H1 (cell line): ENCODE measurements at regions not wholly inside any gene's neighbourhood (a gene's known extent, or its start where the extent isn't known, plus 50 kb on each side); places are given as distances from the start of the nearest gene placed in this dataset.

Experiments
- CTCF ChIA-PET: fragments of 300-600 bp; sonication (Branson Sonifier 250); formaldehyde crosslinking; loops from one replicate; lab custom pipeline; 2021; ENCODE audit not compliant: partially characterized antibody; lab: Charles Lee
- POLR2A ChIA-PET: fragments of 300-600 bp; sonication (Branson Sonifier 250); formaldehyde crosslinking; loops from one replicate; lab custom pipeline; 2021; ENCODE audit warnings: inconsistent platforms; ENCODE audit not compliant: partially characterized antibody; lab: Charles Lee
- DNase-seq, 2 experiments: peaks; one replicate each; pipeline versions ENCODE4 v3.0.0 to v3.0.0-alpha.2; 2010 to 2022; ENCODE audit warnings: low spot score in 2 of 2, low read depth in 1 of 2, mixed read lengths in 1 of 2
- FAIRE-seq: peaks from 2 replicates; lab custom pipeline; 2011; peaks lifted over from hg19 to GRCh38; lab: Jason Lieb, UNC
- H2AFZ ChIP-seq: 2 replicates; pipeline ENCODE4 v1.8.1; 2012; ENCODE audit warnings: low read length, inconsistent platforms
- H2AK5ac ChIP-seq: 2 replicates; pipeline ENCODE4 v1.6.1; 2013; ENCODE audit warnings: low read depth, low read length
- H2BK120ac ChIP-seq: replicated peaks from 2 replicates; pipeline ENCODE3; 2013; ENCODE audit warnings: low read depth, low read length, inconsistent platforms
- H2BK12ac ChIP-seq: 2 replicates; pipeline ENCODE4 v1.6.1; 2013; ENCODE audit warnings: low read depth, low read length
- H2BK15ac ChIP-seq: 2 replicates; pipeline ENCODE4 v1.6.1; 2013; ENCODE audit warnings: low read length
- H2BK20ac ChIP-seq: 2 replicates; pipeline ENCODE4 v1.6.1; 2013; ENCODE audit warnings: low read length
- H2BK5ac ChIP-seq: 2 replicates; pipeline ENCODE4 v1.6.1; 2013; ENCODE audit warnings: low read depth, low read length
- H3K14ac ChIP-seq: 2 replicates; pipeline ENCODE4 v1.6.1; 2013; ENCODE audit warnings: inconsistent platforms; ENCODE audit not compliant: insufficient read length
- H3K18ac ChIP-seq: 2 replicates; pipeline ENCODE4 v1.6.1; 2013; ENCODE audit warnings: low read length; ENCODE audit errors: extremely low read depth
- H3K23ac ChIP-seq: 2 replicates; pipeline ENCODE4 v1.6.1; 2013; ENCODE audit warnings: inconsistent platforms; ENCODE audit not compliant: insufficient read length
- H3K23me2 ChIP-seq: 2 replicates; pipeline ENCODE4 v1.6.1; 2013; ENCODE audit warnings: low read depth, low read length
- H3K27ac ChIP-seq: 2 replicates; pipeline ENCODE4 v1.6.1; 2011; ENCODE audit warnings: low read depth, low read length, inconsistent platforms
- H3K27me3 ChIP-seq, 4 experiments: replicated peaks in 1 of 4; 1 replicate in 1 of 4; 2 replicates in 3 of 4; pipeline versions ENCODE4 v1.6.1 to v1.8.1; 2011 to 2013; ENCODE audit warnings: low read length in 3 of 4, mild to moderate bottlenecking in 3 of 4, inconsistent platforms in 2 of 4, mixed read lengths in 2 of 4, moderate library complexity in 1 of 4; ENCODE audit not compliant: control insufficient read depth in 3 of 4, insufficient read depth in 3 of 4; ENCODE audit errors: extremely low read depth in 1 of 4
- H3K36me3 ChIP-seq, 4 experiments: 2 replicates each; pipeline versions ENCODE4 v1.6.1 to v1.8.1; 2011 to 2013; ENCODE audit warnings: mild to moderate bottlenecking in 4 of 4, low read length in 3 of 4, moderate library complexity in 2 of 4, control low read depth in 1 of 4, inconsistent platforms in 1 of 4; ENCODE audit not compliant: insufficient read depth in 4 of 4, control insufficient read depth in 2 of 4
- H3K4ac ChIP-seq: replicated peaks from 2 replicates; pipeline ENCODE3; 2013; ENCODE audit warnings: low read length, low read depth, mixed read lengths, inconsistent platforms; ENCODE audit not compliant: insufficient read length
- H3K4me1 ChIP-seq, 4 experiments: replicated peaks in 1 of 4; 1 replicate in 1 of 4; 2 replicates in 3 of 4; pipeline versions ENCODE4 v1.6.1 to v1.8.1; 2011 to 2013; ENCODE audit warnings: low read length in 3 of 4, inconsistent platforms in 2 of 4, mixed read lengths in 1 of 4; ENCODE audit not compliant: insufficient read depth in 4 of 4, control insufficient read depth in 3 of 4
- H3K4me2 ChIP-seq, 2 experiments: 2 replicates each; pipeline versions ENCODE4 v1.6.1 to v1.8.1; 2011 to 2013; ENCODE audit warnings: low read depth in 2 of 2, low read length in 2 of 2, control low read depth in 1 of 2, inconsistent platforms in 1 of 2, mild to moderate bottlenecking in 1 of 2; ENCODE audit not compliant: insufficient read depth in 1 of 2
- H3K4me3 ChIP-seq, 4 experiments: fragments of 200-600, 300-600 bp in 1 of 4; sonication (generic), shearing (Covaris generic), sonication (Bioruptor Twin) in 1 of 4; 2 replicates each; pipeline versions ENCODE4 v1.5.1 to v1.8.1; 2011 to 2016; ENCODE audit warnings: low read length in 4 of 4, low read depth in 3 of 4, control low read depth in 2 of 4, inconsistent platforms in 2 of 4, mild to moderate bottlenecking in 2 of 4, mixed read lengths in 1 of 4, moderate library complexity in 1 of 4; ENCODE audit not compliant: insufficient read depth in 2 of 4; ENCODE audit errors: extremely low read depth in 1 of 4
- H3K56ac ChIP-seq: replicated peaks from 2 replicates; pipeline ENCODE3; 2013; ENCODE audit warnings: low read depth, mild to moderate bottlenecking, mixed read lengths, low read length, inconsistent platforms; ENCODE audit not compliant: insufficient read length
- H3K79me1 ChIP-seq: 2 replicates; pipeline ENCODE4 v1.6.1; 2013; ENCODE audit warnings: low read depth, low read length, control low read depth
- H3K79me2 ChIP-seq, 2 experiments: 2 replicates each; pipeline versions ENCODE4 v1.6.1 to v1.8.1; 2012 to 2013; ENCODE audit warnings: low read length in 2 of 2, mild to moderate bottlenecking in 2 of 2, inconsistent platforms in 1 of 2; ENCODE audit not compliant: insufficient read depth in 2 of 2, control insufficient read depth in 1 of 2
- H3K9ac ChIP-seq, 4 experiments: replicated peaks in 1 of 4; 1 replicate in 1 of 4; 2 replicates in 3 of 4; pipeline versions ENCODE4 v1.6.1 to v1.8.1; 2011 to 2013; ENCODE audit warnings: low read depth in 3 of 4, low read length in 3 of 4, control low read depth in 2 of 4, mild to moderate bottlenecking in 2 of 4, moderate library complexity in 2 of 4, inconsistent platforms in 1 of 4; ENCODE audit errors: extremely low read depth in 1 of 4
- H3K9me3 ChIP-seq, 2 experiments: 2 replicates each; pipeline versions ENCODE4 v1.6.1 to v1.8.1; 2012 to 2013; ENCODE audit warnings: mild to moderate bottlenecking in 2 of 2, moderate library complexity in 2 of 2, control low read depth in 1 of 2, inconsistent platforms in 1 of 2, low read depth in 1 of 2, low read length in 1 of 2, mixed read lengths in 1 of 2; ENCODE audit not compliant: insufficient read depth in 2 of 2
- H4K20me1 ChIP-seq, 2 experiments: replicated peaks in 1 of 2; 2 replicates each; pipeline versions ENCODE3 to v1.8.1; 2011 to 2013; ENCODE audit warnings: inconsistent platforms in 2 of 2, low read length in 2 of 2, mild to moderate bottlenecking in 1 of 2; ENCODE audit not compliant: insufficient read depth in 2 of 2, control insufficient read depth in 1 of 2
- H4K5ac ChIP-seq: 2 replicates; pipeline ENCODE4 v1.6.1; 2013; ENCODE audit warnings: low read length, low read depth, mixed read lengths, inconsistent platforms; ENCODE audit not compliant: insufficient read length
- H4K8ac ChIP-seq: 2 replicates; pipeline ENCODE4 v1.8.0; 2013; ENCODE audit warnings: mild to moderate bottlenecking, moderate library complexity, low read length, inconsistent platforms; ENCODE audit not compliant: insufficient read depth; ENCODE audit errors: extremely low read depth
- H4K91ac ChIP-seq: replicated peaks from 2 replicates; pipeline ENCODE3; 2013; ENCODE audit warnings: low read length, mixed read lengths, inconsistent platforms; ENCODE audit not compliant: insufficient read length
- ASH2L ChIP-seq: fragments of 200-600, 300-600 bp; sonication (generic); IDR thresholded peaks from one replicate; pipeline ENCODE4 v1.7.1; 2017; ENCODE audit warnings: low read length
- CEBPB ChIP-seq: IDR thresholded peaks from 2 replicates; pipeline ENCODE4 v1.6.1; 2012; ENCODE audit warnings: low read depth, low read length
- KDM4A ChIP-seq: IDR thresholded peaks from one replicate; pipeline ENCODE4 v1.7.1; 2012; ENCODE audit warnings: low read depth, mild to moderate bottlenecking, moderate library complexity, low read length, inconsistent platforms; ENCODE audit not compliant: severe bottlenecking
- KDM5A ChIP-seq: fragments of 200-600 bp; IDR thresholded peaks from 2 replicates; pipeline ENCODE4 v1.7.1; 2012; ENCODE audit warnings: mild to moderate bottlenecking, low read length, inconsistent platforms, mixed read lengths
- MAX ChIP-seq: IDR thresholded peaks from 2 replicates; pipeline ENCODE4 v1.6.1; 2012; ENCODE audit warnings: inconsistent platforms
- NRF1 ChIP-seq: IDR thresholded peaks from 2 replicates; pipeline ENCODE4 v1.6.1; 2011; ENCODE audit warnings: mild to moderate bottlenecking, low read depth, low read length, improper control_type of control experiment
- POLR2A ChIP-seq, 2 experiments: IDR thresholded peaks; 1 replicate in 1 of 2; 2 replicates in 1 of 2; pipeline ENCODE4 v1.6.1; 2011; ENCODE audit warnings: low read depth in 2 of 2, low read length in 2 of 2, mild to moderate bottlenecking in 2 of 2; ENCODE audit errors: control extremely low read depth in 1 of 2
- POLR2AphosphoS5 ChIP-seq: IDR thresholded peaks from 2 replicates; pipeline ENCODE4 v1.6.1; 2011; ENCODE audit warnings: low read depth, low read length
- RAD21 ChIP-seq, 2 experiments: IDR thresholded peaks in 1 of 2; conservative IDR thresholded peaks in 1 of 2; 2 replicates each; pipeline ENCODE4 v1.6.1; 2011; ENCODE audit warnings: low read depth in 2 of 2, low read length in 2 of 2, improper control_type of control experiment in 1 of 2, inconsistent platforms in 1 of 2, mild to moderate bottlenecking in 1 of 2, moderate library complexity in 1 of 2
- RFX5 ChIP-seq: IDR thresholded peaks from 2 replicates; pipeline ENCODE4 v1.6.1; 2011; ENCODE audit warnings: low read depth, low read length, improper control_type of control experiment, borderline replicate concordance
- SUZ12 ChIP-seq: fragments of 200-600 bp; sonication (generic); IDR thresholded peaks from 2 replicates; pipeline ENCODE4 v1.6.1; 2012; ENCODE audit warnings: mild to moderate bottlenecking, inconsistent platforms, low read length, moderate library complexity, mixed read lengths
- TAF1 ChIP-seq: IDR thresholded peaks from 2 replicates; pipeline ENCODE4 v1.6.1; 2011; ENCODE audit warnings: mild to moderate bottlenecking, low read depth, low read length
- TAF7 ChIP-seq: optimal IDR thresholded peaks from 2 replicates; pipeline ENCODE3; 2011; ENCODE audit warnings: low read depth, mild to moderate bottlenecking, inconsistent platforms, low read length, moderate library complexity, borderline replicate concordance
- TBP ChIP-seq: IDR thresholded peaks from 2 replicates; pipeline ENCODE4 v1.6.1; 2011; ENCODE audit warnings: low read depth, low read length, improper control_type of control experiment
- TEAD4 ChIP-seq: IDR thresholded peaks from 2 replicates; pipeline ENCODE4 v1.6.1; 2012; ENCODE audit warnings: low read depth, low read length, inconsistent platforms, mixed read lengths
- WGBS, 2 experiments: shearing (Covaris generic) in 1 of 2; methylation state at CpG; one replicate each; pipeline versions ENCODE4 v1.1.6 to v1.1.7; 2013 to 2015; ENCODE audit warnings: low lambda C conversion rate in 2 of 2, mixed read lengths in 2 of 2, inconsistent platforms in 1 of 2, low coverage in 1 of 2, missing lambda C conversion rate in 1 of 2; ENCODE audit not compliant: insufficient replicate concordance in 2 of 2, insufficient coverage in 1 of 2, insufficient read length in 1 of 2; ENCODE audit errors: extremely low coverage in 1 of 2, missing lambda C conversion rate in 1 of 2; 5-methylcytosine and 5-hydroxymethylcytosine counted together

- no peak overlapping the region for H3K18ac ChIP-seq
- H4K20me1 ChIP-seq = no peaks in the 10 kb centered on the region
- H2BK15ac ChIP-seq = no peak overlapping the region
- H3K4me3 ChIP-seq = no peak overlapping the region
- POLR2A ChIA-PET = no interaction called here
- no peak overlapping the region for H3K4me2 ChIP-seq
- no peak overlapping the region for H4K8ac ChIP-seq
- peaks cover 6% of the 10 kb centered on the region in 2 experiments; a peak in 3 of 4 replicates for H3K9me3 ChIP-seq
- no peak overlapping the region for H2AK5ac ChIP-seq
- no peak overlapping the region for H3K27ac ChIP-seq
- H2BK120ac ChIP-seq = no peak overlapping the region
- H2AFZ ChIP-seq = no peak overlapping the region
- H3K56ac ChIP-seq = no peak overlapping the region
- H3K79me1 ChIP-seq = no peaks in the 10 kb centered on the region
- no peak for FAIRE-seq
- H4K91ac ChIP-seq = no peak overlapping the region
- H3K36me3 ChIP-seq = no peaks in the 10 kb centered on the region
- CTCF ChIA-PET = interaction anchor here (0.6 to 1.7 kb wide), 2 partner anchors 66 to 168 kb away, joined by 7 to 8 read pairs; no protein-coding TSS in a partner anchor
- H3K4ac ChIP-seq = no peak overlapping the region
- no peaks in the 10 kb centered on the region for H3K79me2 ChIP-seq
- WGBS, 2 experiments = 92% methylated on average over 12 of the region's 12 CpGs; no CpG with 5 or more reads in 1 of the 2 experiments
- H2BK12ac ChIP-seq = no peak overlapping the region
- no peak overlapping the region for H3K14ac ChIP-seq
- no peak overlapping the region for H4K5ac ChIP-seq
- no peak overlapping the region for H2BK5ac ChIP-seq
- no peak overlapping the region for H2BK20ac ChIP-seq
- DNase-seq = no peak
- H3K23me2 ChIP-seq = no peaks in the 10 kb centered on the region
- H3K23ac ChIP-seq = no peak overlapping the region
- no peaks in the 10 kb centered on the region for H3K27me3 ChIP-seq
- no peak overlapping the region for H3K9ac ChIP-seq
- peaks cover 0 to 17% (median 3%) of the 10 kb centered on the region in 4 experiments; a peak in 5 of 7 replicates for H3K4me1 ChIP-seq
- TF ChIP-seq KDM4A = no peak
- no peak for TF ChIP-seq POLR2AphosphoS5
- no peak for TF ChIP-seq SUZ12
- no peak for TF ChIP-seq ASH2L
- TF ChIP-seq TEAD4 = no peak
- no peak for TF ChIP-seq MAX
- TF ChIP-seq CEBPB = no peak
- no peak for TF ChIP-seq NRF1
- TF ChIP-seq RFX5 = no peak
- TF ChIP-seq KDM5A = no peak
- TF ChIP-seq RAD21 (IDR thresholded peaks at IDR 0.05 in 1 of 2, conservative IDR thresholded peaks at IDR 0.05 in 1 of 2; ENCODE audit: low read depth in 2 of 2, low read length in 2 of 2) = no peak
- no peak for TF ChIP-seq TAF7
- no peak for TF ChIP-seq TBP
- no peak for TF ChIP-seq TAF1
- no peak for TF ChIP-seq POLR2A (IDR thresholded peaks at IDR 0.05; ENCODE audit: control extremely low read depth in 1 of 2, low read depth in 2 of 2, low read length in 2 of 2)
These were observed 154.3 kb downstream of the ADAMTS15 start for GRCh38 chr11:130602641-130603334.
